ENCODE measurements at regions not wholly inside any gene's neighbourhood (a gene's known extent, or its start where the extent isn't known, plus 50 kb on each side); places are given as distances from the start of the nearest gene placed in this dataset.

GRCh38 chr3:81300324-81300927, 461.0 kb downstream of the GBE1 start:
- no peak for TF ChIP-seq CTCF (IDR thresholded peaks at IDR 0.05; ENCODE audit: low read depth, low read length)
- H3K9me3 ChIP-seq (ENCODE audit: severe bottlenecking) = no peaks in the 10 kb centered on the region
- no peak overlapping the region for H3K27ac ChIP-seq
- H3K36me3 ChIP-seq = no peaks in the 10 kb centered on the region
- no peak overlapping the region for H3K4me3 ChIP-seq (ENCODE audit: low read depth, low read length)
- no peaks in the 10 kb centered on the region for H3K27me3 ChIP-seq (ENCODE audit: insufficient read depth, low read depth, severe bottlenecking)
- no peak for DNase-seq

- no peak for TF ChIP-seq CTCF (IDR thresholded peaks at IDR 0.05; ENCODE audit: low read depth, low read length)
- Histone ChIP-seq H3K4me3 (ENCODE audit: low read depth, low read length) (no peak overlapping the region), H3K9me3 (ENCODE audit: severe bottlenecking) (no peaks in the 10 kb centered on the region), H3K27me3 (ENCODE audit: insufficient read depth, low read depth, severe bottlenecking) (no peaks in the 10 kb centered on the region), H3K27ac (no peak overlapping the region), H3K36me3 (no peaks in the 10 kb centered on the region)
- no peak for DNase-seq
Measured at GRCh38 chr3:81299481-81299880, 462.0 kb downstream of the GBE1 start.

GRCh38 chr3:81295906-81296577, 465.4 kb downstream of the GBE1 start:
- no peaks in the 10 kb centered on the region for H3K27me3 ChIP-seq (ENCODE audit: insufficient read depth, low read depth, severe bottlenecking)
- H3K4me3 ChIP-seq (ENCODE audit: low read depth, low read length) = no peak overlapping the region
- no peak for DNase-seq
- H3K9me3 ChIP-seq (ENCODE audit: severe bottlenecking) = no peaks in the 10 kb centered on the region
- no peak for TF ChIP-seq CTCF (IDR thresholded peaks at IDR 0.05; ENCODE audit: low read depth, low read length)
- H3K36me3 ChIP-seq = no peaks in the 10 kb centered on the region
- H3K27ac ChIP-seq = no peak overlapping the region

- no peaks in the 10 kb centered on the region for H3K9me3 ChIP-seq (ENCODE audit: severe bottlenecking)
- H3K36me3 ChIP-seq = no peaks in the 10 kb centered on the region
- H3K27ac ChIP-seq = no peak overlapping the region
- TF ChIP-seq CTCF (IDR thresholded peaks at IDR 0.05; ENCODE audit: low read depth, low read length) = no peak
- no peaks in the 10 kb centered on the region for H3K27me3 ChIP-seq (ENCODE audit: insufficient read depth, low read depth, severe bottlenecking)
- no peak overlapping the region for H3K4me3 ChIP-seq (ENCODE audit: low read depth, low read length)
- no peak for DNase-seq
Measured at GRCh38 chr3:81293156-81293555, 468.3 kb downstream of the GBE1 start.

- no peaks in the 10 kb centered on the region for H3K27me3 ChIP-seq (ENCODE audit: insufficient read depth, low read depth, severe bottlenecking)
- H3K4me3 ChIP-seq (ENCODE audit: low read depth, low read length) = no peak overlapping the region
- DNase-seq = no peak
- H3K27ac ChIP-seq = no peak overlapping the region
- H3K9me3 ChIP-seq (ENCODE audit: severe bottlenecking) = no peaks in the 10 kb centered on the region
- no peak for TF ChIP-seq CTCF (IDR thresholded peaks at IDR 0.05; ENCODE audit: low read depth, low read length)
- no peaks in the 10 kb centered on the region for H3K36me3 ChIP-seq
Measured at GRCh38 chr3:81291586-81291985, 469.9 kb downstream of the GBE1 start.

- Histone ChIP-seq H3K27me3 (ENCODE audit: insufficient read depth, low read depth, severe bottlenecking) (no peaks in the 10 kb centered on the region), H3K4me3 (ENCODE audit: low read depth, low read length) (no peak overlapping the region), H3K9me3 (ENCODE audit: severe bottlenecking) (no peaks in the 10 kb centered on the region), H3K27ac (no peak overlapping the region), H3K36me3 (no peaks in the 10 kb centered on the region)
- no peak for TF ChIP-seq CTCF (IDR thresholded peaks at IDR 0.05; ENCODE audit: low read depth, low read length)
- DNase-seq = no peak
Measured at GRCh38 chr3:81289676-81290075, 471.8 kb downstream of the GBE1 start.
